Neural cell (in vitro differentiated cells): ENCODE measurements at regions not wholly inside any gene's neighbourhood (a gene's known extent, or its start where the extent isn't known, plus 50 kb on each side); places are given as distances from the start of the nearest gene placed in this dataset.

ENCODE experiments used
- H2AFZ ChIP-seq: fragments of 200-600, 300-800 bp; sonication (generic), shearing (Covaris generic); 2 replicates; pipeline ENCODE4 v1.6.0; 2014; ENCODE audit warnings: low read depth, mild to moderate bottlenecking, antibody characterized with exemption, low read length, moderate library complexity
- H3F3A ChIP-seq: fragments of 200-600 bp; shearing (Covaris generic); 2 replicates; pipeline ENCODE4 v1.6.1; 2016; ENCODE audit warnings: mild to moderate bottlenecking, moderate library complexity, mixed read lengths, antibody characterized with exemption, low read length; ENCODE audit not compliant: insufficient read depth, poor library complexity, severe bottlenecking
- H3K27ac ChIP-seq: fragments of 200-600, 300-800 bp; sonication (generic), shearing (Covaris generic); 2 replicates; pipeline ENCODE4 v1.5.1; 2014; ENCODE audit warnings: mild to moderate bottlenecking, low read length, moderate library complexity
- H3K27me3 ChIP-seq: fragments of 300-800, 200-600 bp; sonication (generic), shearing (Covaris generic); 2 replicates; pipeline ENCODE4 v1.6.0; 2014; ENCODE audit warnings: mild to moderate bottlenecking, low read depth, low read length, moderate library complexity; ENCODE audit not compliant: insufficient read depth
- H3K36me3 ChIP-seq: fragments of 300-800, 200-600 bp; sonication (generic), shearing (Covaris generic); 2 replicates; pipeline ENCODE4 v1.5.1; 2014; ENCODE audit warnings: mild to moderate bottlenecking, antibody characterized with exemption, low read length, moderate library complexity; ENCODE audit not compliant: insufficient read depth
- H3K4me2 ChIP-seq: fragments of 300-800, 200-600 bp; sonication (generic), shearing (Covaris generic); 2 replicates; pipeline ENCODE4 v1.6.0; 2014; ENCODE audit warnings: mild to moderate bottlenecking, low read length
- H3K4me3 ChIP-seq: fragments of 300-800, 200-600 bp; sonication (generic), shearing (Covaris generic); 2 replicates; pipeline ENCODE4 v1.5.1; 2014; ENCODE audit warnings: mild to moderate bottlenecking, low read length, moderate library complexity
- H3K79me2 ChIP-seq: fragments of 200-600 bp; shearing (Covaris generic); replicated peaks from 2 replicates; pipeline ENCODE4 v1.6.0; 2014; ENCODE audit warnings: mild to moderate bottlenecking, low read length, moderate library complexity; ENCODE audit not compliant: insufficient read depth
- H3K9ac ChIP-seq: fragments of 300-800, 200-600 bp; sonication (generic), shearing (Covaris generic); 2 replicates; pipeline ENCODE4 v1.6.1; 2016; ENCODE audit warnings: mild to moderate bottlenecking, low read length, mixed read lengths
- H3K9me2 ChIP-seq: fragments of 200-600 bp; shearing (Covaris generic); 2 replicates; pipeline ENCODE4 v1.6.1; 2016; ENCODE audit warnings: mild to moderate bottlenecking, low read length, mixed read lengths; ENCODE audit not compliant: insufficient read depth
- H3K9me3 ChIP-seq: fragments of 200-600, 300-800 bp; sonication (generic), shearing (Covaris generic); 2 replicates; pipeline ENCODE4 v1.6.1; 2016; ENCODE audit warnings: mild to moderate bottlenecking, mixed run types, low read length, moderate library complexity, mixed read lengths
- H4K20me1 ChIP-seq: fragments of 200-600 bp; shearing (Covaris generic); 2 replicates; pipeline ENCODE4 v1.6.1; 2016; ENCODE audit warnings: mild to moderate bottlenecking, mixed run types; ENCODE audit not compliant: insufficient read depth
- CTCF ChIP-seq: fragments of 450-650 bp; IDR thresholded peaks from 2 replicates; pipeline ENCODE4 v1.5.1; 2014; ENCODE audit warnings: antibody characterized with exemption, mild to moderate bottlenecking, moderate library complexity; ENCODE audit not compliant: poor library complexity, severe bottlenecking
- EP300 ChIP-seq: fragments of 450-650 bp; conservative IDR thresholded peaks from 2 replicates; pipeline ENCODE4 v1.6.1; 2014; ENCODE audit warnings: antibody characterized with exemption, mild to moderate bottlenecking, moderate library complexity; ENCODE audit not compliant: poor library complexity, severe bottlenecking
- EZH2 ChIP-seq: fragments of 200-600, 300-800 bp; shearing (Covaris generic), sonication (generic); IDR thresholded peaks from 2 replicates; pipeline ENCODE4 v1.6.1; 2014; ENCODE audit warnings: antibody characterized with exemption, low read length, borderline replicate concordance, mild to moderate bottlenecking; ENCODE audit not compliant: insufficient read depth, poor library complexity, severe bottlenecking
- MXI1 ChIP-seq: fragments of 450-650 bp; conservative IDR thresholded peaks from 2 replicates; pipeline ENCODE4 v1.6.1; 2014; ENCODE audit warnings: antibody characterized with exemption, mild to moderate bottlenecking; ENCODE audit not compliant: poor library complexity, severe bottlenecking
- POLR2AphosphoS5 ChIP-seq: IDR thresholded peaks from 2 replicates; pipeline ENCODE4 v1.6.1; 2012
- RAD21 ChIP-seq: fragments of 450-650 bp; conservative IDR thresholded peaks from 2 replicates; pipeline ENCODE4 v1.6.1; 2014; ENCODE audit warnings: antibody characterized with exemption, mild to moderate bottlenecking, moderate library complexity
- REST ChIP-seq: IDR thresholded peaks from 2 replicates; pipeline ENCODE4 v1.6.1; 2012; ENCODE audit warnings: borderline replicate concordance
- SMC3 ChIP-seq: fragments of 450-650 bp; conservative IDR thresholded peaks from 2 replicates; pipeline ENCODE4 v1.6.1; 2014; ENCODE audit warnings: antibody characterized with exemption, mild to moderate bottlenecking, moderate library complexity; ENCODE audit not compliant: poor library complexity
- TAF1 ChIP-seq: IDR thresholded peaks from 2 replicates; pipeline ENCODE4 v1.6.1; 2012; ENCODE audit warnings: low read depth

GRCh38 chrX:23540532-23540931, 126.8 kb upstream of the PRDX4 start:
- H3K9me2 ChIP-seq = no peaks in the 10 kb centered on the region
- TF ChIP-seq EZH2 = no peak
- no peak for TF ChIP-seq POLR2AphosphoS5
- no peak for TF ChIP-seq EP300
- TF ChIP-seq SMC3 = no peak
- no peak for TF ChIP-seq CTCF
- no peak for TF ChIP-seq TAF1
- TF ChIP-seq MXI1 = no peak
- no peak for TF ChIP-seq RAD21

GRCh38 chrX:23548164-23548563, 119.1 kb upstream of the PRDX4 start:
- H4K20me1 ChIP-seq = no peaks in the 10 kb centered on the region
- no peak overlapping the region for H2AFZ ChIP-seq
- no peaks in the 10 kb centered on the region for H3K36me3 ChIP-seq
- no peaks in the 10 kb centered on the region for H3K9me2 ChIP-seq
- H3K9me3 ChIP-seq = no peaks in the 10 kb centered on the region
- no peaks in the 10 kb centered on the region for H3F3A ChIP-seq
- no peak overlapping the region for H3K27ac ChIP-seq
- H3K79me2 ChIP-seq = no peaks in the 10 kb centered on the region
- no peak overlapping the region for H3K9ac ChIP-seq
- H3K4me2 ChIP-seq = no peak overlapping the region
- TF ChIP-seq MXI1 (no peak), SMC3 (no peak), RAD21 (no peak), EZH2 (no peak)
- H3K4me3 ChIP-seq = no peak overlapping the region
- no peaks in the 10 kb centered on the region for H3K27me3 ChIP-seq

More at GRCh38 chrX:23540532-23540931, 126.8 kb upstream of the PRDX4 start:
- no peak overlapping the region for H2AFZ ChIP-seq
- no peaks in the 10 kb centered on the region for H3F3A ChIP-seq
- H3K27ac ChIP-seq = no peak overlapping the region
- H3K36me3 ChIP-seq = no peaks in the 10 kb centered on the region
- H3K4me2 ChIP-seq = no peak overlapping the region
- no peak overlapping the region for H3K4me3 ChIP-seq
- no peaks in the 10 kb centered on the region for H3K27me3 ChIP-seq
- H3K9ac ChIP-seq = no peak overlapping the region
- H3K79me2 ChIP-seq = no peaks in the 10 kb centered on the region
- H4K20me1 ChIP-seq = no peaks in the 10 kb centered on the region
- no peaks in the 10 kb centered on the region for H3K9me3 ChIP-seq

GRCh38 chrX:23552303-23552702, 115.0 kb upstream of the PRDX4 start:
- H3K4me2 ChIP-seq = no peak overlapping the region

More at GRCh38 chrX:23552303-23552702, 115.0 kb upstream of the PRDX4 start:
- Histone ChIP-seq H3K27me3 (no peaks in the 10 kb centered on the region), H4K20me1 (no peaks in the 10 kb centered on the region), H3K79me2 (no peaks in the 10 kb centered on the region), H3K9ac (no peak overlapping the region), H3K9me3 (no peaks in the 10 kb centered on the region), H3K27ac (no peak overlapping the region), H3F3A (no peaks in the 10 kb centered on the region), H3K36me3 (no peaks in the 10 kb centered on the region), H2AFZ (no peak overlapping the region), H3K4me3 (no peak overlapping the region), H3K9me2 (no peaks in the 10 kb centered on the region)
- TF ChIP-seq MXI1 (no peak), REST (no peak), TAF1 (no peak), SMC3 (no peak), POLR2AphosphoS5 (no peak), EP300 (no peak), CTCF (no peak), EZH2 (no peak), RAD21 (no peak)
